GM12891 (cell line): ENCODE measurements at regions not wholly inside any gene's neighbourhood (a gene's known extent, or its start where the extent isn't known, plus 50 kb on each side); places are given as distances from the start of the nearest gene placed in this dataset.

ENCODE experiments used
- POLR2A ChIP-seq: IDR thresholded peaks from 2 replicates; pipeline ENCODE4 v1.6.1; 2011; ENCODE audit warnings: low read depth, low read length, control low read depth
- POLR2AphosphoS5 ChIP-seq: IDR thresholded peaks from 2 replicates; pipeline ENCODE4 v1.6.1; 2011; ENCODE audit warnings: low read depth, low read length, control low read depth
- TAF1 ChIP-seq: IDR thresholded peaks from 2 replicates; pipeline ENCODE4 v1.6.1; 2011; ENCODE audit warnings: low read depth, low read length, control low read depth

DNA sequence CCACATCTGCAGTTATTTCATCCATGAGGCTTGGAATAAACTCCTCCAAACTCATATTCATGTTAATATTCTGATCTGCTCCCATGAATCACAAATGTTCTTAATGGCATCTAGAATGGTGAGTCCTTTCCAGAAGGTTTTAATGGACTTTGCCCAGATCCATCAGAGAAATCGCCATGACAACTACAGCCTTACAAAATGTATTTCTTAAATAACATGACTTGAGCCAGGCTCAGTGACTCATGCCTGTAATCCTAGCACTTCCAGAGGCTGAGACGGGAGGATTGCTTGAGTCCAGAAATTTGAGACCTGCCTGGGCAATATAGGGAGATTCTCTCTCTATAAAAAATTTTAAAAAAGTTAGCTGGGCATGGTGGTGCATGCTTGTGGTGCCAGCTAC lies 102.1 kb upstream of the TMEM168 start:
- TF ChIP-seq POLR2A (no peak), POLR2AphosphoS5 (no peak), TAF1 (no peak)
